IMR-90 (cell line): ENCODE measurements at regions not wholly inside any gene's neighbourhood (a gene's known extent, or its start where the extent isn't known, plus 50 kb on each side); places are given as distances from the start of the nearest gene placed in this dataset.
A peak's percentile ranks its signal among the peaks of the same experiment; 100 is the strongest.
"Not testable (repeated sequence)": the region's sequence is repeated elsewhere in the genome, so short reads cannot be mapped to it uniquely, and the experiment has no call there.

Source experiments
- ATAC-seq: fragments of 200-7000 bp; cut with Tn5 transposase; 2 replicates; pipeline ENCODE4 v1.9.1; 2020; ENCODE audit warnings: low read depth, mild to moderate bottlenecking, moderate library complexity
- BruUV-seq: library from RNA; stranded (reverse); fragments of 400-500 nt; replicated peaks from 2 replicates; lab custom pipeline; 2021; lab: Mats Ljungman, UMichigan
- CTCF ChIA-PET: fragments of 300-600 bp; formaldehyde crosslinking; extraction: SDS; loops from one replicate; lab custom pipeline; 2021; ENCODE audit warnings: antibody characterized with exemption; lab: Yijun Ruan, JAX
- POLR2A ChIA-PET: fragments of 300-600 bp; sonication (Branson Sonifier 250); formaldehyde crosslinking; loops from one replicate; lab custom pipeline; 2022; ENCODE audit warnings: antibody characterized with exemption; ENCODE audit not compliant: unreplicated experiment; lab: Charles Lee
- DNase-seq: peaks from one replicate; pipeline ENCODE4 v3.0.0; 2013
- H2AFZ ChIP-seq: replicated peaks from 2 replicates; pipeline ENCODE3; 2013; ENCODE audit warnings: low read length, mild to moderate bottlenecking; ENCODE audit not compliant: poor library complexity
- H2AK5ac ChIP-seq: 2 replicates; pipeline ENCODE4 v1.6.1; 2013; ENCODE audit warnings: low read depth, low read length, inconsistent platforms
- H2AK9ac ChIP-seq: replicated peaks from 2 replicates; pipeline ENCODE3; 2013; ENCODE audit warnings: mild to moderate bottlenecking, low read depth, low read length, moderate library complexity; ENCODE audit not compliant: poor library complexity
- H2BK120ac ChIP-seq: 2 replicates; pipeline ENCODE4 v1.6.1; 2013; ENCODE audit warnings: low read depth, low read length, inconsistent platforms
- H2BK15ac ChIP-seq: 3 replicates; pipeline ENCODE4 v1.6.1; 2013; ENCODE audit warnings: low read depth, low read length, inconsistent platforms
- H2BK20ac ChIP-seq: 2 replicates; pipeline ENCODE4 v1.6.1; 2013; ENCODE audit warnings: low read depth, mild to moderate bottlenecking, inconsistent platforms, low read length, moderate library complexity
- H2BK5ac ChIP-seq: 2 replicates; pipeline ENCODE4 v1.6.1; 2013; ENCODE audit warnings: mild to moderate bottlenecking, low read depth, low read length, inconsistent platforms; ENCODE audit not compliant: poor library complexity, severe bottlenecking
- H3K14ac ChIP-seq: replicated peaks from 2 replicates; pipeline ENCODE4 v1.6.1; 2013; ENCODE audit warnings: low read depth, low read length, inconsistent platforms
- H3K18ac ChIP-seq: 2 replicates; pipeline ENCODE4 v1.6.1; 2013; ENCODE audit warnings: low read depth, low read length, control low read depth
- H3K23ac ChIP-seq: 2 replicates; pipeline ENCODE4 v1.6.1; 2013; ENCODE audit warnings: low read depth, low read length, inconsistent platforms
- H3K27ac ChIP-seq: 2 replicates; pipeline ENCODE4 v1.5.1; 2013; ENCODE audit warnings: mild to moderate bottlenecking, control low read depth, low read length; ENCODE audit not compliant: insufficient read depth
- H3K27me3 ChIP-seq: 2 replicates; pipeline ENCODE4 v1.6.1; 2013; ENCODE audit warnings: low read length; ENCODE audit not compliant: control insufficient read depth, insufficient read depth
- H3K36me3 ChIP-seq: 2 replicates; pipeline ENCODE4 v1.6.1; 2013; ENCODE audit warnings: low read length, mixed read lengths; ENCODE audit not compliant: control insufficient read depth, insufficient read depth
- H3K4ac ChIP-seq: 2 replicates; pipeline ENCODE4 v1.6.1; 2013; ENCODE audit warnings: low read depth, low read length, inconsistent platforms
- H3K4me1 ChIP-seq: 2 replicates; pipeline ENCODE4 v1.6.1; 2013; ENCODE audit warnings: low read length, mixed read lengths; ENCODE audit not compliant: control insufficient read depth, insufficient read depth
- H3K4me2 ChIP-seq: 2 replicates; pipeline ENCODE4 v1.6.1; 2013; ENCODE audit warnings: low read depth, mild to moderate bottlenecking, control low read depth, low read length, moderate library complexity
- H3K4me3 ChIP-seq: 2 replicates; pipeline ENCODE4 v1.5.1; 2013; ENCODE audit warnings: low read depth, mild to moderate bottlenecking, control low read depth, low read length, moderate library complexity; ENCODE audit not compliant: insufficient read depth
- H3K56ac ChIP-seq: 2 replicates; pipeline ENCODE4 v1.6.1; 2013; ENCODE audit warnings: low read length, inconsistent platforms; ENCODE audit not compliant: insufficient read depth; ENCODE audit errors: extremely low read depth
- H3K79me1 ChIP-seq, 2 experiments: 2 replicates each; pipeline ENCODE4 v1.6.1; 2013; ENCODE audit warnings: low read length in 2 of 2, inconsistent platforms in 1 of 2, low read depth in 1 of 2
- H3K9ac ChIP-seq: 2 replicates; pipeline ENCODE4 v1.6.1; 2013; ENCODE audit warnings: low read depth, low read length, control low read depth
- H3K9me1 ChIP-seq: 2 replicates; pipeline ENCODE4 v1.6.1; 2013; ENCODE audit warnings: low read length, inconsistent platforms; ENCODE audit not compliant: insufficient read depth
- H3K9me3 ChIP-seq: 2 replicates; pipeline ENCODE4 v1.6.1; 2013; ENCODE audit warnings: low read length; ENCODE audit not compliant: control insufficient read depth, insufficient read depth
- H4K20me1 ChIP-seq: 2 replicates; pipeline ENCODE4 v1.6.1; 2013; ENCODE audit warnings: low read length, inconsistent platforms; ENCODE audit not compliant: insufficient read depth
- H4K5ac ChIP-seq: 2 replicates; pipeline ENCODE4 v1.6.1; 2013; ENCODE audit warnings: mild to moderate bottlenecking, low read depth, low read length, control low read depth
- H4K8ac ChIP-seq, 2 experiments: 2 replicates each; pipeline ENCODE4 v1.6.1; 2013; ENCODE audit warnings: low read depth in 2 of 2, low read length in 2 of 2, control low read depth in 1 of 2, inconsistent platforms in 1 of 2
- H4K91ac ChIP-seq: 2 replicates; pipeline ENCODE4 v1.6.1; 2013; ENCODE audit warnings: low read depth, low read length, inconsistent platforms; ENCODE audit not compliant: insufficient read depth
- CEBPB ChIP-seq: IDR thresholded peaks from 2 replicates; pipeline ENCODE4 v1.6.1; 2012; ENCODE audit warnings: low read depth, low read length, improper control_type of control experiment
- CTCF ChIP-seq: conservative IDR thresholded peaks from 2 replicates; pipeline ENCODE4 v1.5.1; 2012; ENCODE audit warnings: mild to moderate bottlenecking, low read depth, low read length, improper control_type of control experiment
- MAFK ChIP-seq: IDR thresholded peaks from 2 replicates; pipeline ENCODE4 v1.6.1; 2012; ENCODE audit warnings: low read depth, low read length, improper control_type of control experiment
- WGBS, 2 experiments: methylation state at CpG; one replicate each; pipeline versions ENCODE4 v1.1.5 to v1.1.7; 2013; ENCODE audit warnings: missing lambda C conversion rate in 2 of 2; ENCODE audit not compliant: insufficient read length in 1 of 2; ENCODE audit errors: extremely low coverage in 2 of 2; 5-methylcytosine and 5-hydroxymethylcytosine counted together
- dilution Hi-C: fragments of 300-500 bp; cut with HindIII; formaldehyde crosslinking; loops from one replicate; pipeline ENCODE4 v1.14.3; 2018; ENCODE audit warnings: low sequenced_read_pairs; ENCODE audit not compliant: unreplicated experiment
- in situ Hi-C: fragments of 300-500 bp; cut with MboI; formaldehyde crosslinking; loops from 3 replicates; pipeline ENCODE4 v1.14.3; 2019; ENCODE audit warnings: low sequenced_read_pairs, inconsistent platforms, mixed read lengths
- intact Hi-C: fragments of 100-400 bp; cut with micrococcal nuclease; formaldehyde crosslinking; loops from 2 replicates; pipeline ENCODE4 v1.10.0; 2022

GRCh38 chr7:150003304-150003810 is 129.6 kb downstream of the ATP6V0E2 start:
- H2AK5ac ChIP-seq: no peak overlapping the region
- no peak overlapping the region for H4K8ac ChIP-seq
- no peak overlapping the region for H3K18ac ChIP-seq
- H3K27ac ChIP-seq: no peak overlapping the region
- ChIA-PET POLR2A (no interaction called here), CTCF (no interaction called here)
- ATAC-seq (no peak), DNase-seq (peak; percentile 0)
- H3K36me3 ChIP-seq: no peaks in the 10 kb centered on the region
- H4K5ac ChIP-seq: no peak overlapping the region
- H2BK15ac ChIP-seq: no peak overlapping the region
- H3K9ac ChIP-seq: no peak overlapping the region
- BruUV-seq: no TSS peak
- H2AK9ac ChIP-seq: peak overlapping the region; percentile 44
- H3K56ac ChIP-seq: no peak overlapping the region
- dilution Hi-C loops (no loop called here), in situ Hi-C loops (no loop called here), intact Hi-C loops (loop anchor here (5.0 kb wide), 1 partner anchor 121 kb away; no protein-coding TSS in a partner anchor)
- H3K9me3 ChIP-seq: peaks cover 4% of the 10 kb centered on the region
- H4K20me1 ChIP-seq: no peaks in the 10 kb centered on the region
- H3K9me1 ChIP-seq: 0 out of 2 replicates have a peak, but pooled peaks cover 5% of the 10 kb centered on the region
- H3K23ac ChIP-seq: no peak overlapping the region
- no peak overlapping the region for H3K4me3 ChIP-seq
- no peak overlapping the region for H3K14ac ChIP-seq
- no peak overlapping the region for H4K91ac ChIP-seq
- H3K27me3 ChIP-seq: no peaks in the 10 kb centered on the region
- no peak overlapping the region for H2BK20ac ChIP-seq
- H3K79me1 ChIP-seq: no peaks in the 10 kb centered on the region
- no peak overlapping the region for H3K4ac ChIP-seq
- TF ChIP-seq CTCF: no peak
- TF ChIP-seq MAFK: no peak
- TF ChIP-seq CEBPB: no peak
- H2BK5ac ChIP-seq: peak overlapping the region; percentile 96
- WGBS, 2 experiments: 40 to 100% methylated on average over 2 to 4 of the region's 4 CpGs
- H3K4me2 ChIP-seq: no peak overlapping the region
- peak overlapping the region; percentile 70 for H2AFZ ChIP-seq
- no peak overlapping the region for H2BK120ac ChIP-seq
- H3K4me1 ChIP-seq: no peaks in the 10 kb centered on the region

DNA sequence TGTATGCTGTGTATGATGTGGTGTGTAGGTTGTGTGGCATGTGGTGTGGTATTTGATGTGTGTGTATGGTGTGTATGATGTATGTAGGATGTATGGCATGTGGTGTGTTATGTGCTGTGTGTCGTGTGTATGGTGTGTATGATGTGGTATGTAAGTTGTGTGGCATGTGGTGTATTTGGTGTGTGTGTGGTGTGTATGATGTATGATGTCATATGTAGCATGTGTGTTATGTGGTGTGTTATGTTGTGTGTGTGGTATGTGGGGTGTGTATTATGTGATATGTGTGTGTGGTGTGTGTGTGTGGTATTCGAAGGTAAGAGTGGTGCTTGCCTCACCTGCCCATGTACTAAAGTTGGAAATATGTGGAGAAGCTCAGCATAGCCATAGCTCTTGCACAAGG is 130.2 kb downstream of the ATP6V0E2 start:
- H2AK9ac ChIP-seq, H2AFZ ChIP-seq, H3K4ac ChIP-seq, H2BK120ac ChIP-seq, H3K9ac ChIP-seq, H4K8ac ChIP-seq, POLR2A ChIA-PET, H2AK5ac ChIP-seq, H3K4me3 ChIP-seq, H4K91ac ChIP-seq, H3K27ac ChIP-seq, H3K27me3 ChIP-seq, CTCF ChIA-PET, H3K9me1 ChIP-seq, H3K9me3 ChIP-seq, ATAC-seq, H4K5ac ChIP-seq, H4K20me1 ChIP-seq, H3K4me2 ChIP-seq, dilution Hi-C loops, H2BK15ac ChIP-seq, H3K18ac ChIP-seq, H3K23ac ChIP-seq, BruUV-seq, H2BK20ac ChIP-seq, H3K4me1 ChIP-seq, H3K14ac ChIP-seq, in situ Hi-C loops, H3K56ac ChIP-seq, H3K36me3 ChIP-seq, DNase-seq, H3K79me1 ChIP-seq: not testable (repeated sequence)
- peak overlapping the region; percentile 96 for H2BK5ac ChIP-seq
- 38% methylated on average over 1 of the region's 2 CpGs; no CpG with 5 or more reads in 1 of the 2 experiments for WGBS, 2 experiments
- intact Hi-C loops: loop anchor here (5.0 kb wide), 1 partner anchor 122 kb away; no protein-coding TSS in a partner anchor
